ENCODE measurements at regions not wholly inside any gene's neighbourhood (a gene's known extent, or its start where the extent isn't known, plus 50 kb on each side); places are given as distances from the start of the nearest gene placed in this dataset.

DNA sequence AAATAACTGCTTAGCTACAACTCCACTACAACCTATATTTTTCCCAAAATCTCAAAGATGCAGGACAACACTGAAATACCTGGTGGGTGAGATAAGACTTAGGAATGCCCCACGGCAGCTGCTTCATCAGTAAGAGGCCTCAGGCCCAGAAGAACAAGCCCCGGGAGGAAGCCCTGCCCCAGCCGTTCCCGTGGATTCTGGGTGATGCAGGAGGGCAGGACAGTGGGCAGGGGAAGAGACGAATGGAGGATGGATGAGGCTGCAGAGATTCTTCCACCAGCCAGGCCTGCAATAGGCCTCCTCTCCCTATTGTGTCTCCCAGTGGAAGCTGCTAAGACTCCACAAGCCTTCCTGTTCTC is 197.9 kb upstream of the HDAC4 start:
- Histone ChIP-seq H3K9me3 (replicated peaks; ENCODE audit: control insufficient read depth, insufficient read depth, low read length) (peaks cover under 1% of the 10 kb centered on the region; the same call in 1 of the 3 replicates), H3K27ac (ENCODE audit: control insufficient read depth, insufficient read depth) (no peak overlapping the region), H3K27me3 (replicated peaks in 1 of 2; ENCODE audit: control insufficient read depth in 2 of 2, insufficient read depth in 2 of 2, low read length in 1 of 2) (0 out of 4 replicates have a peak, but pooled peaks cover 0 to under 1% of the 10 kb centered on the region in 2 experiments), H3K36me3 (ENCODE audit: control insufficient read depth in 2 of 2, insufficient read depth in 2 of 2, low read length in 1 of 2) (no peaks in the 10 kb centered on the region), H3K4me2 (ENCODE audit: control insufficient read depth, insufficient read depth) (no peak overlapping the region), H3K4me1 (ENCODE audit: control insufficient read depth, insufficient read depth, low read length) (no peaks in the 10 kb centered on the region), H3K4me3 (no peak overlapping the region), H3K79me2 (ENCODE audit: control insufficient read depth, insufficient read depth, low read length) (no peaks in the 10 kb centered on the region), H2AFZ (ENCODE audit: control insufficient read depth, low read depth, low read length) (no peak overlapping the region), H4K20me1 (ENCODE audit: control insufficient read depth, insufficient read depth) (no peaks in the 10 kb centered on the region), H3K9ac (ENCODE audit: control insufficient read depth, insufficient read depth, low read length) (no peak overlapping the region)
- ChIA-PET RAD21 (ENCODE audit: unreplicated experiment) (no interaction called here), POLR2A (no interaction called here), SMC1A (ENCODE audit: uncharacterized antibody, unreplicated experiment) (no interaction called here), CTCF (no interaction called here)
- BruUV-seq (replicated peaks) = no TSS peak
- FAIRE-seq (no peak), ATAC-seq (no peak), DNase-seq (ENCODE audit: low read depth, low spot score) (no peak)
- intact Hi-C loops (cut with micrococcal nuclease; ENCODE audit: unreplicated experiment) (no loop called here), in situ Hi-C loops (cut with MboI) (no loop called here)
- WGBS (ENCODE audit: insufficient coverage, insufficient replicate concordance, low lambda C conversion rate, missing lambda C conversion rate) = 9% methylated on average over 5 of the region's 5 CpGs
- TF ChIP-seq TCF12 (IDR thresholded peaks at IDR 0.05; ENCODE audit: low read depth, low read length) (no peak), PAX5 (IDR thresholded peaks at IDR 0.05; ENCODE audit: borderline replicate concordance, low read depth, low read length) (no peak), CBX3 (IDR thresholded peaks at IDR 0.05; ENCODE audit: borderline replicate concordance, low read depth) (no peak), CBFB (IDR thresholded peaks at IDR 0.05; ENCODE audit: low read depth) (no peak), SMC3 (IDR thresholded peaks at IDR 0.05; ENCODE audit: borderline replicate concordance, low read length) (no peak), DPF2 (IDR thresholded peaks at IDR 0.05) (no peak), NFYB (IDR thresholded peaks at IDR 0.05; ENCODE audit: insufficient read depth, low read depth, low read length) (no peak), KDM1A (IDR thresholded peaks at IDR 0.05; ENCODE audit: borderline replicate concordance) (no peak), TCF7 (IDR thresholded peaks at IDR 0.05; ENCODE audit: borderline replicate concordance) (no peak)
- TF ChIP-seq, protein P1, sequence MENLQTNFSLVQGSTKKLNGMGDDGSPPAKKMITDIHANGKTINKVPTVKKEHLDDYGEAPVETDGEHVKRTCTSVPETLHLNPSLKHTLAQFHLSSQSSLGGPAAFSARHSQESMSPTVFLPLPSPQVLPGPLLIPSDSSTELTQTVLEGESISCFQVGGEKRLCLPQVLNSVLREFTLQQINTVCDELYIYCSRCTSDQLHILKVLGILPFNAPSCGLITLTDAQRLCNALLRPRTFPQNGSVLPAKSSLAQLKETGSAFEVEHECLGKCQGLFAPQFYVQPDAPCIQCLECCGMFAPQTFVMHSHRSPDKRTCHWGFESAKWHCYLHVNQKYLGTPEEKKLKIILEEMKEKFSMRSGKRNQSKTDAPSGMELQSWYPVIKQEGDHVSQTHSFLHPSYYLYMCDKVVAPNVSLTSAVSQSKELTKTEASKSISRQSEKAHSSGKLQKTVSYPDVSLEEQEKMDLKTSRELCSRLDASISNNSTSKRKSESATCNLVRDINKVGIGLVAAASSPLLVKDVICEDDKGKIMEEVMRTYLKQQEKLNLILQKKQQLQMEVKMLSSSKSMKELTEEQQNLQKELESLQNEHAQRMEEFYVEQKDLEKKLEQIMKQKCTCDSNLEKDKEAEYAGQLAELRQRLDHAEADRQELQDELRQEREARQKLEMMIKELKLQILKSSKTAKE (IDR thresholded peaks at IDR 0.05; ENCODE audit: low read depth, poor library complexity, severe bottlenecking) = no peak
- TF ChIP-seq, protein P2, sequence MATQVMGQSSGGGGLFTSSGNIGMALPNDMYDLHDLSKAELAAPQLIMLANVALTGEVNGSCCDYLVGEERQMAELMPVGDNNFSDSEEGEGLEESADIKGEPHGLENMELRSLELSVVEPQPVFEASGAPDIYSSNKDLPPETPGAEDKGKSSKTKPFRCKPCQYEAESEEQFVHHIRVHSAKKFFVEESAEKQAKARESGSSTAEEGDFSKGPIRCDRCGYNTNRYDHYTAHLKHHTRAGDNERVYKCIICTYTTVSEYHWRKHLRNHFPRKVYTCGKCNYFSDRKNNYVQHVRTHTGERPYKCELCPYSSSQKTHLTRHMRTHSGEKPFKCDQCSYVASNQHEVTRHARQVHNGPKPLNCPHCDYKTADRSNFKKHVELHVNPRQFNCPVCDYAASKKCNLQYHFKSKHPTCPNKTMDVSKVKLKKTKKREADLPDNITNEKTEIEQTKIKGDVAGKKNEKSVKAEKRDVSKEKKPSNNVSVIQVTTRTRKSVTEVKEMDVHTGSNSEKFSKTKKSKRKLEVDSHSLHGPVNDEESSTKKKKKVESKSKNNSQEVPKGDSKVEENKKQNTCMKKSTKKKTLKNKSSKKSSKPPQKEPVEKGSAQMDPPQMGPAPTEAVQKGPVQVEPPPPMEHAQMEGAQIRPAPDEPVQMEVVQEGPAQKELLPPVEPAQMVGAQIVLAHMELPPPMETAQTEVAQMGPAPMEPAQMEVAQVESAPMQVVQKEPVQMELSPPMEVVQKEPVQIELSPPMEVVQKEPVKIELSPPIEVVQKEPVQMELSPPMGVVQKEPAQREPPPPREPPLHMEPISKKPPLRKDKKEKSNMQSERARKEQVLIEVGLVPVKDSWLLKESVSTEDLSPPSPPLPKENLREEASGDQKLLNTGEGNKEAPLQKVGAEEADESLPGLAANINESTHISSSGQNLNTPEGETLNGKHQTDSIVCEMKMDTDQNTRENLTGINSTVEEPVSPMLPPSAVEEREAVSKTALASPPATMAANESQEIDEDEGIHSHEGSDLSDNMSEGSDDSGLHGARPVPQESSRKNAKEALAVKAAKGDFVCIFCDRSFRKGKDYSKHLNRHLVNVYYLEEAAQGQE (IDR thresholded peaks at IDR 0.05; ENCODE audit: low read depth, low read length) = no peak
- TF ChIP-seq, protein P3, sequence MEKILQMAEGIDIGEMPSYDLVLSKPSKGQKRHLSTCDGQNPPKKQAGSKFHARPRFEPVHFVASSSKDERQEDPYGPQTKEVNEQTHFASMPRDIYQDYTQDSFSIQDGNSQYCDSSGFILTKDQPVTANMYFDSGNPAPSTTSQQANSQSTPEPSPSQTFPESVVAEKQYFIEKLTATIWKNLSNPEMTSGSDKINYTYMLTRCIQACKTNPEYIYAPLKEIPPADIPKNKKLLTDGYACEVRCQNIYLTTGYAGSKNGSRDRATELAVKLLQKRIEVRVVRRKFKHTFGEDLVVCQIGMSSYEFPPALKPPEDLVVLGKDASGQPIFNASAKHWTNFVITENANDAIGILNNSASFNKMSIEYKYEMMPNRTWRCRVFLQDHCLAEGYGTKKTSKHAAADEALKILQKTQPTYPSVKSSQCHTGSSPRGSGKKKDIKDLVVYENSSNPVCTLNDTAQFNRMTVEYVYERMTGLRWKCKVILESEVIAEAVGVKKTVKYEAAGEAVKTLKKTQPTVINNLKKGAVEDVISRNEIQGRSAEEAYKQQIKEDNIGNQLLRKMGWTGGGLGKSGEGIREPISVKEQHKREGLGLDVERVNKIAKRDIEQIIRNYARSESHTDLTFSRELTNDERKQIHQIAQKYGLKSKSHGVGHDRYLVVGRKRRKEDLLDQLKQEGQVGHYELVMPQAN (conservative IDR thresholded peaks at IDR 0.05) = no peak
- TF ChIP-seq, protein P4, sequence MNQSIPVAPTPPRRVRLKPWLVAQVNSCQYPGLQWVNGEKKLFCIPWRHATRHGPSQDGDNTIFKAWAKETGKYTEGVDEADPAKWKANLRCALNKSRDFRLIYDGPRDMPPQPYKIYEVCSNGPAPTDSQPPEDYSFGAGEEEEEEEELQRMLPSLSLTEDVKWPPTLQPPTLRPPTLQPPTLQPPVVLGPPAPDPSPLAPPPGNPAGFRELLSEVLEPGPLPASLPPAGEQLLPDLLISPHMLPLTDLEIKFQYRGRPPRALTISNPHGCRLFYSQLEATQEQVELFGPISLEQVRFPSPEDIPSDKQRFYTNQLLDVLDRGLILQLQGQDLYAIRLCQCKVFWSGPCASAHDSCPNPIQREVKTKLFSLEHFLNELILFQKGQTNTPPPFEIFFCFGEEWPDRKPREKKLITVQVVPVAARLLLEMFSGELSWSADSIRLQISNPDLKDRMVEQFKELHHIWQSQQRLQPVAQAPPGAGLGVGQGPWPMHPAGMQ (IDR thresholded peaks at IDR 0.05; ENCODE audit: borderline replicate concordance) = no peak
- TF ChIP-seq, protein P5, sequence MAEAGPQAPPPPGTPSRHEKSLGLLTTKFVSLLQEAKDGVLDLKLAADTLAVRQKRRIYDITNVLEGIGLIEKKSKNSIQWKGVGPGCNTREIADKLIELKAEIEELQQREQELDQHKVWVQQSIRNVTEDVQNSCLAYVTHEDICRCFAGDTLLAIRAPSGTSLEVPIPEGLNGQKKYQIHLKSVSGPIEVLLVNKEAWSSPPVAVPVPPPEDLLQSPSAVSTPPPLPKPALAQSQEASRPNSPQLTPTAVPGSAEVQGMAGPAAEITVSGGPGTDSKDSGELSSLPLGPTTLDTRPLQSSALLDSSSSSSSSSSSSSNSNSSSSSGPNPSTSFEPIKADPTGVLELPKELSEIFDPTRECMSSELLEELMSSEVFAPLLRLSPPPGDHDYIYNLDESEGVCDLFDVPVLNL (IDR thresholded peaks at IDR 0.05; ENCODE audit: low read depth, low read length) = no peak

All from GM12878 (cell line).